ENCODE measurements at regions not wholly inside any gene's neighbourhood (a gene's known extent, or its start where the extent isn't known, plus 50 kb on each side); places are given as distances from the start of the nearest gene placed in this dataset.

DNA sequence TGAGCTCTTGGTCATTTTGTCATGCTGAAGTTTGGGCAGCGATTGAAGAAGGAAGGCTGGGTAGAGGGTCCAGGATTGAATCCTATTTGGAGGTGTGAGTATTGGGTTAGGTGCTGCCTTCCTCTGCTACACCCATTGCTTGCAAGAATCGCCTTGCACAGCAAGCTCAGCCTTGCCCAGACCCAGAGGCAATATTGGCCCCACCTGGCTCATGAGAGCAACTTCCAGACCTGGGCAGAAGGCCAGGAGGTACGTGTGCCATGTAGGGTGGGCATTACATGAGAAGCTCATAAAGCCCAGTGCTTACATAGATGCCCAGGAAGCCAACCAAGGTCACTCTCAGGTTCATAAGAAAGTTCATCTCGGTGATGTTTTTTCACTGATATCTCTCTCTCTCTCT is 718.0 kb downstream of the EFNB2 start:
- no peaks in the 10 kb centered on the region for H3K36me3 ChIP-seq
- TF ChIP-seq POLR2AphosphoS5 (IDR thresholded peaks at IDR 0.05) (no peak), EP300 (IDR thresholded peaks at IDR 0.05) (no peak), POLR2A (IDR thresholded peaks at IDR 0.05; ENCODE audit: low read depth) (no peak)
- intact Hi-C loops (cut with DNase I) = no loop called here
- no peak for DNase-seq (ENCODE audit: extremely low spot score)
- H3K4me1 ChIP-seq = peaks cover 0 to 5% (median 0%) of the 10 kb centered on the region in 4 donors
- no peak overlapping the region for H3K4me3 ChIP-seq
- no peaks in the 10 kb centered on the region for H3K27me3 ChIP-seq
- H3K9me3 ChIP-seq = no peaks in the 10 kb centered on the region
- H3K27ac ChIP-seq (replicated peaks in 1 of 4) = no peak overlapping the region
- WGBS = 65% methylated on average over 3 of the region's 4 CpGs

DNA sequence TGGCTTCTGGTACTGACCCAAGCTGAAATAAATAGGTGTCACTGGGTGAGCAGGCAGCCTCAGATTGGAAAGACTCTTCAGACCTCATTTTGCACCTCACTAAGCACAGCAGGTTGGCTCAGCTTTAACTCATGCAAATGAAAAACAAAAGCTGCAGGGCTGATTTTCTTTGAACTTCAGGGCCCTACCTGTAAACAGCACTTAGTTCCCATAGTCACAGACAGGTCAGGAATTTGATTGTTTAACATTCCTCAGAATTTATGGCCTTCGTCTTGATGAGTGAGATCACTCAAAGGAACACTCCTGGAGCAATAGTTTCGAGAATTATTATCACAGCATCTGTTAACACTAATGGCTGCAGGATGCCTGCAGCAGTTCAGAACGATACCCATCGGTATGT is 718.5 kb downstream of the EFNB2 start:
- intact Hi-C loops (cut with DNase I) = no loop called here
- no peaks in the 10 kb centered on the region for H3K36me3 ChIP-seq
- 63% methylated on average over 4 of the region's 4 CpGs for WGBS
- H3K27ac ChIP-seq (replicated peaks in 1 of 4) = no peak overlapping the region
- DNase-seq (ENCODE audit: extremely low spot score) = no peak
- H3K27me3 ChIP-seq = no peaks in the 10 kb centered on the region
- no peak for TF ChIP-seq POLR2A (IDR thresholded peaks at IDR 0.05; ENCODE audit: low read depth)
- no peak for TF ChIP-seq POLR2AphosphoS5 (IDR thresholded peaks at IDR 0.05)
- TF ChIP-seq EP300 (IDR thresholded peaks at IDR 0.05) = no peak
- no peak for TF ChIP-seq CTCF (IDR thresholded peaks at IDR 0.05)
- no peak overlapping the region for H3K4me3 ChIP-seq
- H3K9me3 ChIP-seq = no peaks in the 10 kb centered on the region
- peaks cover 0 to 5% (median 0%) of the 10 kb centered on the region in 4 donors for H3K4me1 ChIP-seq

DNA sequence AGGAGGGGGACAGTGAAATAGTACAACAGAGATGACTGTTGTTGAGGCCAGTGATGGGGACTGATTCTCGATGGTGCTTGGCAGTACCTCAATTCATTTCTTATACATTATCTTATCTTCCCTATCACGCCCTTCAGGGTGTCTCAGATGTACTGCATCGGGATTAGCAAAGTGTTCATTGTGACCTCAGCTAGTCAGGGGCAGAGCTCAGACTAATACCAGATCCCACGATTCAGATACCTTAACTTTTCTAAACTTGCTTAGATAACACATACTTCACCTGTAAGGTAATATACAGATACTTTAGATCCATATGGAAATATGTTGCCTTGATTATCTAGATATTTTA is 720.6 kb downstream of the EFNB2 start:
- Histone ChIP-seq H3K27ac (replicated peaks in 1 of 4) (no peak overlapping the region), H3K4me1 (peaks cover 0 to 5% (median 0%) of the 10 kb centered on the region in 4 donors), H3K9me3 (no peaks in the 10 kb centered on the region), H3K36me3 (no peaks in the 10 kb centered on the region), H3K4me3 (no peak overlapping the region), H3K27me3 (no peaks in the 10 kb centered on the region)
- intact Hi-C loops (cut with DNase I) = no loop called here
- WGBS = 65% methylated on average over 4 of the region's 4 CpGs
- no peak for TF ChIP-seq POLR2AphosphoS5 (IDR thresholded peaks at IDR 0.05)
- TF ChIP-seq EP300 (IDR thresholded peaks at IDR 0.05) = no peak
- TF ChIP-seq POLR2A (IDR thresholded peaks at IDR 0.05; ENCODE audit: low read depth) = no peak
- no peak for TF ChIP-seq CTCF (IDR thresholded peaks at IDR 0.05)
- no peak for DNase-seq (ENCODE audit: extremely low spot score)

DNA sequence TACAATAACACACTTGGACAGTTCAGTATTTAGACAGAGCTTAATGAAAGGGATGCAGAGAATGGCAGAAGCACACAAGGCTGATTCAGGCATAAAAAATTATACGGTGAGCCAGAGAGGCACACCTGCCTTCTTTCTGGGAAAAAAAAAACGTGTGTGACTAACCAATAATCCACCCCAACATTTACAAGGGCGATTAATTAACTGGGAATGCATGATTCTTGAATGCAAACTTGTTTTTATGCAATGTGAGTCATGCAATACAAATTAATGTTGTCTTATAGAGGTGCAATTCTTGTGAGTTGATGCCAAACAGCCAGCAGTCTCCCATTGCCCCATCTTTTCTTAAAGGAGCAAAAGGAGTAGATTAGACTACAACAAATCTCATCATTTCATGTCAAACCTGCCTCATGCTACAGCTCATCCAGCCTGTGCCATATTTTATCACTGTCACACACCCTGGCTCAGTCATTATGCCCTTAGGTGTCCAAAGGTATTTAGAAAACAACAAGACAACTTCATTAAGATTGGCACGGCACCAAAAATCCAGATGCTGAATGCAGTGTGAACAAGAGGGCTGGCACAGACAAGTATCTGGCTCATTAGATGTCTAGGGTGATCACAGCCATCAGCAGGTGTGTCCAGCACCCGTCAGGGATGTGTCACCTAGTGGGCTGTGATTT is 721.1 kb downstream of the EFNB2 start:
- intact Hi-C loops (cut with DNase I) = no loop called here
- WGBS = 79% methylated on average over 5 of the region's 5 CpGs
- Histone ChIP-seq H3K36me3 (no peaks in the 10 kb centered on the region), H3K27ac (replicated peaks in 1 of 4) (no peak overlapping the region), H3K4me3 (no peak overlapping the region), H3K9me3 (no peaks in the 10 kb centered on the region), H3K4me1 (peaks cover 0 to 5% (median 0%) of the 10 kb centered on the region in 4 donors), H3K27me3 (no peaks in the 10 kb centered on the region)
- TF ChIP-seq CTCF (IDR thresholded peaks at IDR 0.05) = no peak
- no peak for DNase-seq (ENCODE audit: extremely low spot score)

- intact Hi-C loops (cut with DNase I) = no loop called here
- no peaks in the 10 kb centered on the region for H3K27me3 ChIP-seq
- DNase-seq (ENCODE audit: extremely low spot score) = no peak
- no peaks in the 10 kb centered on the region for H3K9me3 ChIP-seq
- peaks cover 0 to 12% (median 7%) of the 10 kb centered on the region in 4 donors for H3K4me1 ChIP-seq
- H3K4me3 ChIP-seq = no peak overlapping the region
- no peaks in the 10 kb centered on the region for H3K36me3 ChIP-seq
- no peak for TF ChIP-seq POLR2AphosphoS5 (IDR thresholded peaks at IDR 0.05)
- TF ChIP-seq CTCF (IDR thresholded peaks at IDR 0.05) = no peak
- TF ChIP-seq POLR2A (IDR thresholded peaks at IDR 0.05; ENCODE audit: low read depth) = no peak
- no peak for TF ChIP-seq EP300 (IDR thresholded peaks at IDR 0.05)
- 45% methylated on average over 3 of the region's 3 CpGs for WGBS
- no peak overlapping the region for H3K27ac ChIP-seq (replicated peaks in 1 of 4)
These were observed 728.9 kb downstream of the EFNB2 start for GRCh38 chr13:105806628-105806920.

Data from esophagus muscularis mucosa (tissue), 4 donors.